Neural cell (in vitro differentiated cells): ENCODE measurements at regions not wholly inside any gene's neighbourhood (a gene's known extent, or its start where the extent isn't known, plus 50 kb on each side); places are given as distances from the start of the nearest gene placed in this dataset.

Source experiments
- H2AFZ ChIP-seq: fragments of 200-600, 300-800 bp; sonication (generic), shearing (Covaris generic); 2 replicates; pipeline ENCODE4 v1.6.0; 2014; ENCODE audit warnings: low read depth, mild to moderate bottlenecking, antibody characterized with exemption, low read length, moderate library complexity
- H3F3A ChIP-seq: fragments of 200-600 bp; shearing (Covaris generic); 2 replicates; pipeline ENCODE4 v1.6.1; 2016; ENCODE audit warnings: mild to moderate bottlenecking, moderate library complexity, mixed read lengths, antibody characterized with exemption, low read length; ENCODE audit not compliant: insufficient read depth, poor library complexity, severe bottlenecking
- H3K27ac ChIP-seq: fragments of 200-600, 300-800 bp; sonication (generic), shearing (Covaris generic); 2 replicates; pipeline ENCODE4 v1.5.1; 2014; ENCODE audit warnings: mild to moderate bottlenecking, low read length, moderate library complexity
- H3K27me3 ChIP-seq: fragments of 300-800, 200-600 bp; sonication (generic), shearing (Covaris generic); 2 replicates; pipeline ENCODE4 v1.6.0; 2014; ENCODE audit warnings: mild to moderate bottlenecking, low read depth, low read length, moderate library complexity; ENCODE audit not compliant: insufficient read depth
- H3K36me3 ChIP-seq: fragments of 300-800, 200-600 bp; sonication (generic), shearing (Covaris generic); 2 replicates; pipeline ENCODE4 v1.5.1; 2014; ENCODE audit warnings: mild to moderate bottlenecking, antibody characterized with exemption, low read length, moderate library complexity; ENCODE audit not compliant: insufficient read depth
- H3K4me2 ChIP-seq: fragments of 300-800, 200-600 bp; sonication (generic), shearing (Covaris generic); 2 replicates; pipeline ENCODE4 v1.6.0; 2014; ENCODE audit warnings: mild to moderate bottlenecking, low read length
- H3K4me3 ChIP-seq: fragments of 300-800, 200-600 bp; sonication (generic), shearing (Covaris generic); 2 replicates; pipeline ENCODE4 v1.5.1; 2014; ENCODE audit warnings: mild to moderate bottlenecking, low read length, moderate library complexity
- H3K79me2 ChIP-seq: fragments of 200-600 bp; shearing (Covaris generic); replicated peaks from 2 replicates; pipeline ENCODE4 v1.6.0; 2014; ENCODE audit warnings: mild to moderate bottlenecking, low read length, moderate library complexity; ENCODE audit not compliant: insufficient read depth
- H3K9ac ChIP-seq: fragments of 300-800, 200-600 bp; sonication (generic), shearing (Covaris generic); 2 replicates; pipeline ENCODE4 v1.6.1; 2016; ENCODE audit warnings: mild to moderate bottlenecking, low read length, mixed read lengths
- H3K9me2 ChIP-seq: fragments of 200-600 bp; shearing (Covaris generic); 2 replicates; pipeline ENCODE4 v1.6.1; 2016; ENCODE audit warnings: mild to moderate bottlenecking, low read length, mixed read lengths; ENCODE audit not compliant: insufficient read depth
- H3K9me3 ChIP-seq: fragments of 200-600, 300-800 bp; sonication (generic), shearing (Covaris generic); 2 replicates; pipeline ENCODE4 v1.6.1; 2016; ENCODE audit warnings: mild to moderate bottlenecking, mixed run types, low read length, moderate library complexity, mixed read lengths
- H4K20me1 ChIP-seq: fragments of 200-600 bp; shearing (Covaris generic); 2 replicates; pipeline ENCODE4 v1.6.1; 2016; ENCODE audit warnings: mild to moderate bottlenecking, mixed run types; ENCODE audit not compliant: insufficient read depth
- EP300 ChIP-seq: fragments of 450-650 bp; conservative IDR thresholded peaks from 2 replicates; pipeline ENCODE4 v1.6.1; 2014; ENCODE audit warnings: antibody characterized with exemption, mild to moderate bottlenecking, moderate library complexity; ENCODE audit not compliant: poor library complexity, severe bottlenecking
- EZH2 ChIP-seq: fragments of 200-600, 300-800 bp; shearing (Covaris generic), sonication (generic); IDR thresholded peaks from 2 replicates; pipeline ENCODE4 v1.6.1; 2014; ENCODE audit warnings: antibody characterized with exemption, low read length, borderline replicate concordance, mild to moderate bottlenecking; ENCODE audit not compliant: insufficient read depth, poor library complexity, severe bottlenecking
- MXI1 ChIP-seq: fragments of 450-650 bp; conservative IDR thresholded peaks from 2 replicates; pipeline ENCODE4 v1.6.1; 2014; ENCODE audit warnings: antibody characterized with exemption, mild to moderate bottlenecking; ENCODE audit not compliant: poor library complexity, severe bottlenecking
- POLR2AphosphoS5 ChIP-seq: IDR thresholded peaks from 2 replicates; pipeline ENCODE4 v1.6.1; 2012
- RAD21 ChIP-seq: fragments of 450-650 bp; conservative IDR thresholded peaks from 2 replicates; pipeline ENCODE4 v1.6.1; 2014; ENCODE audit warnings: antibody characterized with exemption, mild to moderate bottlenecking, moderate library complexity
- SMC3 ChIP-seq: fragments of 450-650 bp; conservative IDR thresholded peaks from 2 replicates; pipeline ENCODE4 v1.6.1; 2014; ENCODE audit warnings: antibody characterized with exemption, mild to moderate bottlenecking, moderate library complexity; ENCODE audit not compliant: poor library complexity
- TAF1 ChIP-seq: IDR thresholded peaks from 2 replicates; pipeline ENCODE4 v1.6.1; 2012; ENCODE audit warnings: low read depth
- TF ChIP-seq, protein P1 (sequence below): fragments of 450-650 bp; IDR thresholded peaks from 2 replicates; pipeline ENCODE4 v1.5.1; 2014; ENCODE audit warnings: antibody characterized with exemption, mild to moderate bottlenecking, moderate library complexity; ENCODE audit not compliant: poor library complexity, severe bottlenecking
- TF ChIP-seq, protein P2 (sequence below): IDR thresholded peaks from 2 replicates; pipeline ENCODE4 v1.6.1; 2012; ENCODE audit warnings: borderline replicate concordance

- Histone ChIP-seq H2AFZ (no peak overlapping the region), H3K9me2 (no peaks in the 10 kb centered on the region), H3K79me2 (no peaks in the 10 kb centered on the region), H3K9me3 (no peaks in the 10 kb centered on the region), H3K27ac (no peak overlapping the region), H4K20me1 (no peaks in the 10 kb centered on the region), H3K4me2 (no peak overlapping the region), H3K27me3 (no peaks in the 10 kb centered on the region), H3K9ac (no peak overlapping the region), H3K36me3 (no peaks in the 10 kb centered on the region), H3F3A (no peaks in the 10 kb centered on the region), H3K4me3 (no peak overlapping the region)
- TF ChIP-seq RAD21 = no peak
- TF ChIP-seq MXI1 = no peak
- TF ChIP-seq, protein P1, sequence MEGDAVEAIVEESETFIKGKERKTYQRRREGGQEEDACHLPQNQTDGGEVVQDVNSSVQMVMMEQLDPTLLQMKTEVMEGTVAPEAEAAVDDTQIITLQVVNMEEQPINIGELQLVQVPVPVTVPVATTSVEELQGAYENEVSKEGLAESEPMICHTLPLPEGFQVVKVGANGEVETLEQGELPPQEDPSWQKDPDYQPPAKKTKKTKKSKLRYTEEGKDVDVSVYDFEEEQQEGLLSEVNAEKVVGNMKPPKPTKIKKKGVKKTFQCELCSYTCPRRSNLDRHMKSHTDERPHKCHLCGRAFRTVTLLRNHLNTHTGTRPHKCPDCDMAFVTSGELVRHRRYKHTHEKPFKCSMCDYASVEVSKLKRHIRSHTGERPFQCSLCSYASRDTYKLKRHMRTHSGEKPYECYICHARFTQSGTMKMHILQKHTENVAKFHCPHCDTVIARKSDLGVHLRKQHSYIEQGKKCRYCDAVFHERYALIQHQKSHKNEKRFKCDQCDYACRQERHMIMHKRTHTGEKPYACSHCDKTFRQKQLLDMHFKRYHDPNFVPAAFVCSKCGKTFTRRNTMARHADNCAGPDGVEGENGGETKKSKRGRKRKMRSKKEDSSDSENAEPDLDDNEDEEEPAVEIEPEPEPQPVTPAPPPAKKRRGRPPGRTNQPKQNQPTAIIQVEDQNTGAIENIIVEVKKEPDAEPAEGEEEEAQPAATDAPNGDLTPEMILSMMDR = no peak
- TF ChIP-seq SMC3 = no peak
- no peak for TF ChIP-seq TAF1
- TF ChIP-seq, protein P2, sequence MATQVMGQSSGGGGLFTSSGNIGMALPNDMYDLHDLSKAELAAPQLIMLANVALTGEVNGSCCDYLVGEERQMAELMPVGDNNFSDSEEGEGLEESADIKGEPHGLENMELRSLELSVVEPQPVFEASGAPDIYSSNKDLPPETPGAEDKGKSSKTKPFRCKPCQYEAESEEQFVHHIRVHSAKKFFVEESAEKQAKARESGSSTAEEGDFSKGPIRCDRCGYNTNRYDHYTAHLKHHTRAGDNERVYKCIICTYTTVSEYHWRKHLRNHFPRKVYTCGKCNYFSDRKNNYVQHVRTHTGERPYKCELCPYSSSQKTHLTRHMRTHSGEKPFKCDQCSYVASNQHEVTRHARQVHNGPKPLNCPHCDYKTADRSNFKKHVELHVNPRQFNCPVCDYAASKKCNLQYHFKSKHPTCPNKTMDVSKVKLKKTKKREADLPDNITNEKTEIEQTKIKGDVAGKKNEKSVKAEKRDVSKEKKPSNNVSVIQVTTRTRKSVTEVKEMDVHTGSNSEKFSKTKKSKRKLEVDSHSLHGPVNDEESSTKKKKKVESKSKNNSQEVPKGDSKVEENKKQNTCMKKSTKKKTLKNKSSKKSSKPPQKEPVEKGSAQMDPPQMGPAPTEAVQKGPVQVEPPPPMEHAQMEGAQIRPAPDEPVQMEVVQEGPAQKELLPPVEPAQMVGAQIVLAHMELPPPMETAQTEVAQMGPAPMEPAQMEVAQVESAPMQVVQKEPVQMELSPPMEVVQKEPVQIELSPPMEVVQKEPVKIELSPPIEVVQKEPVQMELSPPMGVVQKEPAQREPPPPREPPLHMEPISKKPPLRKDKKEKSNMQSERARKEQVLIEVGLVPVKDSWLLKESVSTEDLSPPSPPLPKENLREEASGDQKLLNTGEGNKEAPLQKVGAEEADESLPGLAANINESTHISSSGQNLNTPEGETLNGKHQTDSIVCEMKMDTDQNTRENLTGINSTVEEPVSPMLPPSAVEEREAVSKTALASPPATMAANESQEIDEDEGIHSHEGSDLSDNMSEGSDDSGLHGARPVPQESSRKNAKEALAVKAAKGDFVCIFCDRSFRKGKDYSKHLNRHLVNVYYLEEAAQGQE = no peak
- no peak for TF ChIP-seq EZH2
- TF ChIP-seq POLR2AphosphoS5 = no peak
- no peak for TF ChIP-seq EP300
Measured at GRCh38 chr16:86191663-86192062, 292.7 kb downstream of the IRF8 start.

GRCh38 chr16:86193528-86194193, 294.7 kb downstream of the IRF8 start:
- Histone ChIP-seq H3K4me3 (peak overlapping the region; percentile 35), H3F3A (no peaks in the 10 kb centered on the region), H3K27ac (peak overlapping the region; percentile 68), H3K9ac (peak overlapping the region; percentile 38), H3K9me3 (no peaks in the 10 kb centered on the region), H3K79me2 (no peaks in the 10 kb centered on the region), H2AFZ (no peak overlapping the region), H3K36me3 (no peaks in the 10 kb centered on the region), H3K9me2 (no peaks in the 10 kb centered on the region), H4K20me1 (no peaks in the 10 kb centered on the region), H3K4me2 (no peak overlapping the region), H3K27me3 (no peaks in the 10 kb centered on the region)
- no peak for TF ChIP-seq MXI1
- TF ChIP-seq POLR2AphosphoS5 = no peak
- TF ChIP-seq, protein P2 = no peak
- no peak for TF ChIP-seq RAD21
- TF ChIP-seq SMC3 = no peak
- no peak for TF ChIP-seq TAF1
- TF ChIP-seq EP300 = no peak
- TF ChIP-seq, protein P1 = no peak
- no peak for TF ChIP-seq EZH2
